Stimulated activated CD4-positive, alpha-beta T cell treated with anti-CD3 and anti-CD28 coated beads, Interleukin-4, amount 100 ng/mL, for 1 hour (primary cell): ENCODE measurements at regions not wholly inside any gene's neighbourhood (a gene's known extent, or its start where the extent isn't known, plus 50 kb on each side); places are given as distances from the start of the nearest gene placed in this dataset.
"Not testable (repeated sequence)": the region's sequence is repeated elsewhere in the genome, so short reads cannot be mapped to it uniquely, and the experiment has no call there.

Experiments used
- DNase-seq: peaks from one replicate; pipeline ENCODE4 v3.0.0-alpha.2; 2020

GRCh38 chr7:10346032-10346431 is 627.6 kb upstream of the PHF14 start:
- DNase-seq, result no peak

DNA sequence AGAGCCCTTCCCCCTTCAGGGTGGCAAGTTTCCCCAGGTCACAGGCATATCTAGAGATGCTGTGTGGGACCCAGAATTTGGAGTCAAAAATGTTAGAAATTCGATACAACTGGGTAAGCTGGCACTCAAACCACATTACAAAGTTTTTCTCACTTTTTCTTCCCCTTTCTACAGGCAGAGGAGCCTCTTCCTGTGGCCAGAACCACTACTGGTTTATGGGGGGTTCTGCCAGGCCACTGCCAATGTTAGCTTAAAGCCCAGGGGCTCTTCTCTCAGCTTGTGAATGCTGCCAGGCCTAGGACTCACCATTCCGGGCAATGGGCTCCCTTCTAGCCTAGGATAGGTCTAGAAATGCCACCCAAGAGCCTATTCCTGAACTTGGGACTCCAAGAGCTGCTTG is 617.9 kb upstream of the PHF14 start:
- DNase-seq, result no peak

- DNase-seq, result no peak
These were observed 613.6 kb upstream of the PHF14 start for GRCh38 chr7:10360050-10360449.

DNA sequence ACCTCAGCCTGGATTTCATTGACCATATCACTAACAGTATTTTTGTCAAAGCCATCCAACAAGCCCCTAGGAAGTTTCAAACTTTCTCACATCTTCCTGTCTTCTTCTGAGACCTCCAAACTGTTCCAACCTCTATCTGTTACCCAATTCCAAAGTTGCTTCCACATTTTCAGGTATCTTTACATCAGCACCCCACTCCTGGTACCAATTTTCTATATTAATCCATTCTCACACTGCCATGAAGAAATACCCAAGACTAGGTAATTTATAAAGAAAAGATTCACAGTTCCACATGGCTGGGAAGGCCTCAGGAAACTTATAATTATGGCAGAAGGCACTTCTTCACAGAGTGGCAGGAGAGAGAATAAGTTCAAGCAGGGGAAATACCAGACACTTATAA is 571.9 kb upstream of the PHF14 start:
- no peak for DNase-seq

DNA sequence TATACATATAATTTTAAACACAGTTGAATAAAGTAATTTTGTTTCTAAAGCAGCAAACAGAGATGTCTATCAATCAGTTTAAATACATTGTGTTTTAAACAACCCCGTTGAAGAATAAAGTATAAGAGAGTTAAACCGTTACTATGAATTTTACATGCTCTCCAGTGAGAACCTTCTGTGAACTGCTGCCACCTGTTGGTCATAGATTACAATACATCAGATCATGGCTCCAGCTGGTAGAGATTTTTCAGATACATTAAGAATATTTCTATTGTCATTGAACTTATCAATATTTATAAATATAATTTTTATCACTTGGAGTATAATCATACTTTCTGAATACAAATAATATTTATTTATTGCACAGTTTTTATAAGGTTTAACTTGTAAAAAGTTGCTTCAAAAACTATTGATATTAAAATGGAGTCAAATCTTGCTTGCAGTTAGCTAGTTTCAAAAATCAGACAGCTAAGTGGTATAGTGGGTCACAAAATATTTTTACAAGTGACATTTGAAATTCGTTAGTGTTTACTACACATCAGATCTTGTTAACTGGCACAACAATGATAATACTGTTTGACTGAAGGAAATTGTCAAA is 561.2 kb upstream of the PHF14 start:
- no peak for DNase-seq

- no peak for DNase-seq
These were observed 554.7 kb upstream of the PHF14 start for GRCh38 chr7:10418985-10419384.

DNA sequence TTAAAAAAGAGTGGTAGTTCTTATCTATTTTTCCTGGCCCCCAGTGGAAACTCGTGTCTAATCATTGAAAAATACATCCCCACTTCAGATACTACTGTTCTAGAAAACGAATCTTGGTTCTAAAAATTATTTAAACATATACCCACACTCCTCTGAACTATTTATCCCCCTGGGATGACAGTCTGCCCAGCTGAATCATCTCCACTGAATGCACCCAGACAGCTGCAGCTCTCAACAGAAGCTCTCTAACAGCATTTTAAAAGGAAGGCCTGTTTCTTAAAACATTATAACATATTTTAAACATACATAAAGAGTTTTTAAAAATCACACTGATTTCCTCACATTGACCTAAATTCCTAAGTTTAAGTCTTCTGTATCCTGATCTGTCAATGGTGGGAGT is 544.6 kb upstream of the PHF14 start:
- no peak for DNase-seq

DNA sequence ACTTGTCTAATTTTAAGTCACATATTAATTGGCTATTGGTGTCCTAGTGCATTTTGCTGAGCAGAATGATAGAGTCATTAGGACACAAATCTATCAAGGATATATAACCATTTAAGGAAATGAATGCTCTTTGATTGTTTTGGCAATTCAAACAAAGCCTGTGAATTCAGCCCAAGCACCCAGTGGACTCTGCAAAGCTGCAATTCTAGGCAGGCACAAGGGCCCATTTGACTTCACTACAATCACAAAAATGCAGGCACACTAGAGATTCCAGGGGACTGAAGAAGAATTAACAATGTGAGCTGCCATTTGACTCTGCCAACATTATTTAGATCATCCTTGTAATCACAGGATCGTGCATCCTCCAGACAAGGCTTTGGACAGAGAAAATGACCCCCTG is 544.2 kb upstream of the PHF14 start:
- DNase-seq, result no peak

DNA sequence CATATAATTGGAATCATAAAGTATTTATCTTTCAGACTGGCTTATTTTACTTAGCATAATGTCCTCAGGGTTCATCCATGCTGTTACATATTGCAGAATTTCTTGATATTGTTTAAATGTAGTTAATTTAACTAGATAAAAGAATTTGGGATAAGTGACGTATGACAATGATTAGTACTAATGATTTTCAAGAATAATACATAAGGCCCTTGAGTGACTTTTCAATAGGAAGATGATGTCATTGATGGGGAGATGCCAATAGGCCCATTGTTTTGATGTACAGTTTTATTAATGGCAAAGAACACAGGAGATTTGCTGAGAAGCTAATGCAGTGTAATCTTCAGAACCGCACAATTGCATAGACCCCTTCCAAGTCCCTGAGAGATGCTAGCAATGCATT is 537.4 kb upstream of the PHF14 start:
- DNase-seq, result no peak

GRCh38 chr7:10439027-10439426 is 534.6 kb upstream of the PHF14 start:
- DNase-seq, result no peak

- no peak for DNase-seq
These were observed 517.7 kb upstream of the PHF14 start for GRCh38 chr7:10455936-10456335.

DNA sequence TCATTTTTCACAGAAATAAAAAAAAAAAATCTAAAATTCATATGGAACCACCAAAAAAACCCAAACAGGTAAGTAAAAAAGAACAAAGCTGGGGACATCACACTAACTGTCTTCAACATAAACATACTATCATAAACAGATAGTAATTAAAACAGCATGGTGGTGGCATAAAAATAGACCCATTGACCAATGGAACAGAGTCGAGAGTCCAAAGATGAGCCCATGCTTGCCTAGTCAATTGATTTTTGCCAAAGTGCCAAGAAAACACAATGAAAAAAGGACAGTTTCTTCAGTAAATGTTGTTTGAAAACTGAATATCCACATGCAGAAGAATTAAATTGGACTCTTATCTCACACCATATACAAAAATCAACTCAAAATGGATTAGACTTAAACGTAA is 513.2 kb upstream of the PHF14 start:
- DNase-seq, result no peak

- DNase-seq, result no peak
These were observed 510.0 kb upstream of the PHF14 start for GRCh38 chr7:10463701-10464100.

DNA sequence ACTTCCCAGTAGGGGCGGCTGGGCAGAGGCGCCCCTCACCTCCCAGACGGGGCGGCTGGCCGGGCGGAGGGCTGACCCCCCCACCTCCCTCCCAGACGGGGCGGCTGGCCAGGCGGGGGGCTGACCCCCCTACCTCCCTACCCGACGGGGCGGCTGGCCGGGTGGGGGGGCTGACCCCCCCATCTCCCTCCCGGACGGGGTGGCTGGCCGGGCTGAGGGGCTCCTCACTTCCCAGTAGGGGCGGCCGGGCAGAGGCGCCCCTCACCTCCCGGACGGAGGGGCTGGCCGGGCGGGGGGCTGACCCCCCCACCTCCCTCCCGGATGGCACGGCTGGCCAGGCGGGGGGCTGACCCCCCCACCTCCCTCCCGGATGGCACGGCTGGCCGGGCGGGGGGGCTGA is 508.1 kb upstream of the PHF14 start:
- DNase-seq, result not testable (repeated sequence)

- no peak for DNase-seq
These were observed 504.8 kb upstream of the PHF14 start for GRCh38 chr7:10468908-10469307.

- DNase-seq, result no peak
These were observed 504.2 kb upstream of the PHF14 start for GRCh38 chr7:10469476-10469875.

DNA sequence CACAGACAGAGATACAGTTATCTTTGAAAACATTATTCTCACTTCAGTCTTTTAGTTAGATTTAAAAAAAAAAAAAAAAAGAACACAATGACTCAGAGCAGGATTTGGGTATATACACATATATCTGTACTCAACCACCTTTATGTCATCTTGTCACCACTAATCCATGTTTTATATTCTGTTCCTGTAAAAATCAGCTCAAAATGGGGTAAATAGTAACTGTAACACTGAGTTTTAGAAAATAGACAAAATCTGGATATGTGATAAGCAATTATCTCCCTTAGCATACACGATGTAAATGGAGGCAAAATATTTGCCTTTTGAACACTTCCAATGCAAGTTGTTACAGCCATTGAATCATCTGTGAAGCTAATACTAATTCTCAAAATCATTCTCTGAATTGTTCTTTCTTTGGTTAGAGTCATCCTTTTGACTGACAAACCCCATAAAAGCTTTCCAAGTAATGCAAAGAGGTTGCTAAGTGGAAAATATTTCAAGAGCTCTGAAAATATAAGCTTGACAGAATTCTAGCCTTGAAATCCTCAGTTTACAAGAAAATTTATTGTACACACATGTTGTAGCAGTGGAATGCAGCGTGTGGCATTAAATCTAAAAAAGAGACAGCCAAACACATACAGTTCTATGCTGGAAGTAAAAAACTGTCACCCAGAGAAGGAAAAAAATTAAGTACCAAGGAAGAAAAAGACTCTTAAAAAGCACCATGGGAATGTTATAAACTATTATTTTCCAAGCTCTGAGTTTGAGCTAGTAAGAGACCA is 502.2 kb upstream of the PHF14 start:
- no peak for DNase-seq

DNA sequence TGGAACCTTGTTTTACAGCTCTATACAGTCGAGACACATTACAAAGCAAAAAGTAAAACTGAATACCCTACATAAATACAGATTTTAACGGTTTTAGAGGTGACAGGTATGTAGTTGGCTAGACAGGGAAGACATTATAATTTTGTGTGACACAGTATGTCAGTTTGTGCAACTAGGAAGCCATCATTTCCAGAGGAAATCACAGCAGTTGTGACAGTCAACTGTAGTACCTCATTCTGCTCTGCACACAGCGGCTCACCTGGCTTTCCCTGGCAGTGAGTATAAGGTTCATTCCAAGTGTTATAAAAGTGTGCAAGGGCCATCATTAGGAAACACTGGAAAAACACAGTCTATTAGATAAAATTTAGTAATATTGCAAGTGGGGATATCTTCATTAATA is 501.6 kb upstream of the PHF14 start:
- no peak for DNase-seq

- no peak for DNase-seq
These were observed 500.1 kb upstream of the PHF14 start for GRCh38 chr7:10473569-10473968.

- DNase-seq, result no peak
These were observed 499.6 kb upstream of the PHF14 start for GRCh38 chr7:10474048-10474447.

DNA sequence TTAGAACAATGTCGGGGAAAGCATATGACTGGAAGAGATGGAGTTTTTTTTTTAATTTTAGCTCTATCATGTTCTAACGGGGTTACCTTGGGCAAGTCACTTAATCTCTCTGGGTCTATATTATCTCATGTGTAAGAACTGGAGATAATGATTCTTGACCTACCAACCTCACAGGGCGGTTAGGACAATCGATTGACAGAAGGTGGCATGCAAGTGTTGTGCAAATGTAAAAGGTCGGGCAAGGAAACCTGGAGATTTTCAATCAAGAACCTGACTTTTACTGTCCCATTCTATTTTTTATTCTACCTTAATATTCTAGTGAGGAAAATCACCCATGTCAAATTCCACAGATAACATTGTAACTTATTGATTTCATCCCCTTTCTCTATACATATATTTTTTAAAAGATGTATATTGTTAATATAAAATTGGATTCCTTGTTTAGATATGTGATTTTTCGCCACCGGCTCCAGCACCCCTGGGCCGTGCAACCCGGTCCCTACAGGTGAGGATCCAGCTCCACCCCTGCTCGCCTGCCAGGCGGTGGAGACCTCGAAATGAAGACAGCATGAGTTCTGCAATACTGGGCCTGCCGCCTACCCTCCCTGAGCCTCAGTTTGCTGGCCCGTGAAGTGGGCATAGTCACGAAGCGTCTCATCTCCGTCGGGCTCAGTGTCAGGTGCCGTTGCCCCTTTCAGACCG is 497.6 kb upstream of the PHF14 start:
- DNase-seq, result no peak

DNA sequence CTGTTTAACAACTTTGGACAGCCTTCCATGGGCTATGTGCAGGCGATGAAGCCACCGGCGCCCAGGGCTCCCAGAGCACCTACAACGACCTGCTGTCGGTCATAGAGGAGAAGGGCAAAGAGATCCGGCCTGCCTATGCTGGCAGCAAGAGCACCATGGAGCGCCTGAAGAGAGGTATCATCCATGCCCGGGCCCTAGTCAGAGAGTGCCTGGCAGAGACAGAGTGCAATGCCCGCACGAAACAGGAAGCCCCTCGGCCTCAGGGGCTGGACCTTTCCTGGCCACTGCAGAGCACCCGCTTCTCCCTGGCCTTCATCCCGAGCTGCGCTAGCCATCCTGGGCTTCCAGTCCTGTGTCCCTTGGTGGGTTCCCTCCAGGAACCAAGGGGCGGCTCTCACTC is 497.0 kb upstream of the PHF14 start:
- DNase-seq, result no peak

- no peak for DNase-seq
These were observed 490.0 kb upstream of the PHF14 start for GRCh38 chr7:10483671-10484070.

- no peak for DNase-seq
These were observed 488.9 kb upstream of the PHF14 start for GRCh38 chr7:10484767-10485166.
